ENCODE measurements at regions not wholly inside any gene's neighbourhood (a gene's known extent, or its start where the extent isn't known, plus 50 kb on each side); places are given as distances from the start of the nearest gene placed in this dataset.

DNA sequence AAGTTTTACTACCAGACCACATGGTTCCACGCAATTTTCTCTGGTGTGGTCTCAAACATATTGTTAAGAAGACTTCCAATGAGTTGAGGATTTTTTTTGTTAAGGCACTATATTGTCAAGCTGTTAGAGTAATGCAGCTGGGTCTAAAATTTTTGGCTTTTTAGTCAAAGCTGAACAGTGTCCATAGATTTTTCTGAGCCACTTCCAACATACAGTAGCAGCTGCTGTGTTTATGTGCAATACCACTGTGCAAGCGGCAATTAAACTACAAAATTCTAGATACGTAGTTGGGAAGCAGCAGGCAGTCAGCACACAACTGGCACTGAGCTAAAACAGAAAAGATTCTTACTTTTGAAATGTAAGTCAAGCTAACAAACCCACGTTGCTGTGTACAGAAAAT is 1551.1 kb upstream of the AGA start:
- no peak overlapping the region for H3K14ac ChIP-seq (ENCODE audit: low read length in 2 of 2)
- H2AFZ ChIP-seq (ENCODE audit: low read depth, low read length) = no peak overlapping the region
- no peak overlapping the region for H3K9ac ChIP-seq (ENCODE audit: low read length)
- WGBS = 96% methylated on average over 3 of the region's 4 CpGs
- H3K18ac ChIP-seq (ENCODE audit: low read depth in 1 of 2, low read length in 2 of 2) = no peak overlapping the region
- no peak overlapping the region for H4K8ac ChIP-seq (ENCODE audit: low read length)
- H2BK120ac ChIP-seq (ENCODE audit: low read depth, low read length) = no peak overlapping the region
- H2BK5ac ChIP-seq (ENCODE audit: low read depth, low read length, poor library complexity, severe bottlenecking) = no peak overlapping the region
- H3K79me1 ChIP-seq (replicated peaks; ENCODE audit: low read length, poor library complexity, severe bottlenecking) = no peaks in the 10 kb centered on the region
- no peak overlapping the region for H3K4me2 ChIP-seq (ENCODE audit: low read length, poor library complexity, severe bottlenecking)
- DNase-seq = no peak
- no peak overlapping the region for H4K91ac ChIP-seq (ENCODE audit: low read length)
- H2BK12ac ChIP-seq (ENCODE audit: low read length in 2 of 2) = no peak overlapping the region
- peaks cover 21% of the 10 kb centered on the region for H3K9me3 ChIP-seq (ENCODE audit: control insufficient read depth, low read length)
- no peaks in the 10 kb centered on the region for H3K36me3 ChIP-seq (ENCODE audit: control insufficient read depth in 1 of 2, insufficient read depth in 2 of 2, low read depth in 1 of 2, low read length in 2 of 2)
- H3K27ac ChIP-seq (ENCODE audit: low read length, poor library complexity, severe bottlenecking) = no peak overlapping the region
- H2AK5ac ChIP-seq (ENCODE audit: low read length, severe bottlenecking) = no peak overlapping the region
- H2BK15ac ChIP-seq (ENCODE audit: low read depth, poor library complexity, severe bottlenecking) = no peak overlapping the region
- H3K4me3 ChIP-seq (ENCODE audit: insufficient read depth in 1 of 2, low read depth in 1 of 2, low read length in 2 of 2) = no peak overlapping the region
- no peak overlapping the region for H3K4ac ChIP-seq (ENCODE audit: low read depth in 1 of 2, low read length in 2 of 2)
- H3K23ac ChIP-seq (ENCODE audit: low read length in 2 of 2) = no peak overlapping the region
- no peaks in the 10 kb centered on the region for H3K4me1 ChIP-seq (ENCODE audit: control insufficient read depth, insufficient read depth, low read depth, low read length)
- H3K27me3 ChIP-seq (ENCODE audit: control insufficient read depth in 1 of 2, insufficient read depth in 1 of 2, low read length in 2 of 2) = no peaks in the 10 kb centered on the region

DNA sequence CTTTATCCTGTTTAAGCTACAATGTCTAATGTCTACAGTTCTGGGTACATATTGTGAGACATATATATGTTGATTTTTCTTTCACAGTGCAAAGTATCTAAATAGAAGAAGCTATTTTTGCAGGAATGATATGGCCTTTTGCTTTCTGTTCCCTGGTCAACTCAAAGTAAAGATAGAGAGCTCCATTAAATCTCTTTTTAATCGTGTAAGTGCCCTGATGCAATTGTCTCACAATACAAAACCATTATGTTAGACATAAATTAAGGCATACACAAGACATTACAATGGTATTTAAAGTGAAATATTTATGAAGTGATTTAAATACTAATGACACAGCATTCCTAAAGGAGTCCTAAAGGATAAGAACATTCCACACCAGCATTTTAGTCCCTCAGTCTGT is 1559.7 kb upstream of the AGA start:
- no CpG with 5 or more reads among the region's 1 CpG for WGBS
- no peak overlapping the region for H3K4ac ChIP-seq (ENCODE audit: low read depth in 1 of 2, low read length in 2 of 2)
- H3K27me3 ChIP-seq (ENCODE audit: control insufficient read depth in 1 of 2, insufficient read depth in 1 of 2, low read length in 2 of 2) = no peaks in the 10 kb centered on the region
- no peak overlapping the region for H3K9ac ChIP-seq (ENCODE audit: low read length)
- H2BK5ac ChIP-seq (ENCODE audit: low read depth, low read length, poor library complexity, severe bottlenecking) = no peak overlapping the region
- H3K4me3 ChIP-seq (ENCODE audit: insufficient read depth in 1 of 2, low read depth in 1 of 2, low read length in 2 of 2) = no peak overlapping the region
- no peak overlapping the region for H2BK15ac ChIP-seq (ENCODE audit: low read depth, poor library complexity, severe bottlenecking)
- no peak overlapping the region for H3K4me2 ChIP-seq (ENCODE audit: low read length, poor library complexity, severe bottlenecking)
- H2BK120ac ChIP-seq (ENCODE audit: low read depth, low read length) = no peak overlapping the region
- no peak overlapping the region for H4K91ac ChIP-seq (ENCODE audit: low read length)
- no peak overlapping the region for H4K8ac ChIP-seq (ENCODE audit: low read length)
- H3K36me3 ChIP-seq (ENCODE audit: control insufficient read depth in 1 of 2, insufficient read depth in 2 of 2, low read depth in 1 of 2, low read length in 2 of 2) = no peaks in the 10 kb centered on the region
- H3K18ac ChIP-seq (ENCODE audit: low read depth in 1 of 2, low read length in 2 of 2) = no peak overlapping the region
- no peaks in the 10 kb centered on the region for H3K79me1 ChIP-seq (replicated peaks; ENCODE audit: low read length, poor library complexity, severe bottlenecking)
- no peak overlapping the region for H2AK5ac ChIP-seq (ENCODE audit: low read length, severe bottlenecking)
- no peak overlapping the region for H3K27ac ChIP-seq (ENCODE audit: low read length, poor library complexity, severe bottlenecking)
- H3K23ac ChIP-seq (ENCODE audit: low read length in 2 of 2) = no peak overlapping the region
- DNase-seq = no peak
- H2BK12ac ChIP-seq (ENCODE audit: low read length in 2 of 2) = no peak overlapping the region
- H2AFZ ChIP-seq (ENCODE audit: low read depth, low read length) = no peak overlapping the region
- no peak overlapping the region for H3K14ac ChIP-seq (ENCODE audit: low read length in 2 of 2)
- no peaks in the 10 kb centered on the region for H3K4me1 ChIP-seq (ENCODE audit: control insufficient read depth, insufficient read depth, low read depth, low read length)
- peaks cover 15% of the 10 kb centered on the region for H3K9me3 ChIP-seq (ENCODE audit: control insufficient read depth, low read length)

DNA sequence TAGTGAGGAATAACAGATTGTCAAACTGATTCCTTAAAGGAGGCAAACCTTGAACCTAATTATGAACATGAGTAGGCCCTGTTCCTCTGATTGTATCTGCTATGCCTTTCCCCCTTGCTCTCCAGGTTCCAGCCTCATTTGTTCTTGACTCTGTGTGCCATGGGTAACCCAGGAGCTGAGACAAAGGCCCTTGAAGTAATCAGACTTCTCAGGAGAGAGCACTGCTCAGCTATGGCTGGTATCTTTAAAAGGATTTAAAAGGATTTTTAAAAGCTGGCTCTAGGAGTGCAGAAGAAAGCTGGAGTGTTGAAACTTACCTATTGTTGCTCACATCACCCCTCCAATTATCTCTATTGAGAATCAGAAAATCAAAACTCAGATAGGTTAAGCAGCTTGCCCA is 1565.5 kb upstream of the AGA start:
- no peak overlapping the region for H3K23ac ChIP-seq (ENCODE audit: low read length in 2 of 2)
- H2BK12ac ChIP-seq (ENCODE audit: low read length in 2 of 2) = no peak overlapping the region
- DNase-seq = no peak
- no peaks in the 10 kb centered on the region for H3K36me3 ChIP-seq (ENCODE audit: control insufficient read depth in 1 of 2, insufficient read depth in 2 of 2, low read depth in 1 of 2, low read length in 2 of 2)
- no peaks in the 10 kb centered on the region for H3K79me1 ChIP-seq (replicated peaks; ENCODE audit: low read length, poor library complexity, severe bottlenecking)
- peaks cover 17% of the 10 kb centered on the region for H3K9me3 ChIP-seq (ENCODE audit: control insufficient read depth, low read length)
- H3K4ac ChIP-seq (ENCODE audit: low read depth in 1 of 2, low read length in 2 of 2) = no peak overlapping the region
- H3K18ac ChIP-seq (ENCODE audit: low read depth in 1 of 2, low read length in 2 of 2) = no peak overlapping the region
- H3K4me1 ChIP-seq (ENCODE audit: control insufficient read depth, insufficient read depth, low read depth, low read length) = no peaks in the 10 kb centered on the region
- no peak overlapping the region for H2BK120ac ChIP-seq (ENCODE audit: low read depth, low read length)
- H4K8ac ChIP-seq (ENCODE audit: low read length) = no peak overlapping the region
- H3K14ac ChIP-seq (ENCODE audit: low read length in 2 of 2) = no peak overlapping the region
- no peak overlapping the region for H2AK5ac ChIP-seq (ENCODE audit: low read length, severe bottlenecking)
- H3K27ac ChIP-seq (ENCODE audit: low read length, poor library complexity, severe bottlenecking) = no peak overlapping the region
- no peak overlapping the region for H2BK5ac ChIP-seq (ENCODE audit: low read depth, low read length, poor library complexity, severe bottlenecking)
- no peaks in the 10 kb centered on the region for H3K27me3 ChIP-seq (ENCODE audit: control insufficient read depth in 1 of 2, insufficient read depth in 1 of 2, low read length in 2 of 2)
- no peak overlapping the region for H3K4me3 ChIP-seq (ENCODE audit: insufficient read depth in 1 of 2, low read depth in 1 of 2, low read length in 2 of 2)
- no peak overlapping the region for H3K9ac ChIP-seq (ENCODE audit: low read length)
- H3K4me2 ChIP-seq (ENCODE audit: low read length, poor library complexity, severe bottlenecking) = no peak overlapping the region
- no peak overlapping the region for H4K91ac ChIP-seq (ENCODE audit: low read length)
- no peak overlapping the region for H2BK15ac ChIP-seq (ENCODE audit: low read depth, poor library complexity, severe bottlenecking)
- H2AFZ ChIP-seq (ENCODE audit: low read depth, low read length) = no peak overlapping the region

DNA sequence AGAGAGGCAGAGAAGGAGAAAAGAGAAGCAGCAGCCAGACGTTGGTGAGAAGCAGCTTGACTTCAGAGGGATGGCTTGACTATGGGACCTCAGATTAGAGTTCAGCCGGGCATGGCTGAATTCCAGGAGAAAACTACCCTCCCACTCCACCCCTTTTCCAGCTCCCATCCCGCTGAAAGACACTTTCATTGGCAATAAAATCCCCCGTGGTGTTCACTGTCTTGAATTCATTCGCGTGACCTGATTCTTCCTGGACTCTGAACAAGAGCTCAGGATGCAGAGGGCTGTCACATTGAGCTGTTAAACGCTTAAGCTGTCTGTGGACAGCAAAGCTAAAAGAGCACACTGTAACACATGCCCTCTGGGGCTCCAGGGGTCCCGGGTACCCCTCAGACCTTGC is 1575.3 kb upstream of the AGA start:
- Histone ChIP-seq H3K27me3 (ENCODE audit: control insufficient read depth in 1 of 2, insufficient read depth in 1 of 2, low read length in 2 of 2) (no peaks in the 10 kb centered on the region), H3K14ac (ENCODE audit: low read length in 2 of 2) (no peak overlapping the region), H3K9ac (ENCODE audit: low read length) (no peak overlapping the region), H4K8ac (ENCODE audit: low read length) (no peak overlapping the region), H3K4ac (ENCODE audit: low read depth in 1 of 2, low read length in 2 of 2) (no peak overlapping the region), H3K4me2 (ENCODE audit: low read length, poor library complexity, severe bottlenecking) (no peak overlapping the region), H3K27ac (ENCODE audit: low read length, poor library complexity, severe bottlenecking) (no peak overlapping the region), H3K9me3 (ENCODE audit: control insufficient read depth, low read length) (peaks cover 15% of the 10 kb centered on the region), H2AK5ac (ENCODE audit: low read length, severe bottlenecking) (no peak overlapping the region), H3K4me3 (ENCODE audit: insufficient read depth in 1 of 2, low read depth in 1 of 2, low read length in 2 of 2) (no peak overlapping the region), H3K4me1 (ENCODE audit: control insufficient read depth, insufficient read depth, low read depth, low read length) (no peaks in the 10 kb centered on the region), H2BK15ac (ENCODE audit: low read depth, poor library complexity, severe bottlenecking) (no peak overlapping the region), H2BK120ac (ENCODE audit: low read depth, low read length) (no peak overlapping the region), H3K18ac (ENCODE audit: low read depth in 1 of 2, low read length in 2 of 2) (no peak overlapping the region), H3K79me1 (replicated peaks; ENCODE audit: low read length, poor library complexity, severe bottlenecking) (no peaks in the 10 kb centered on the region), H2BK12ac (ENCODE audit: low read length in 2 of 2) (no peak overlapping the region), H3K36me3 (ENCODE audit: control insufficient read depth in 1 of 2, insufficient read depth in 2 of 2, low read depth in 1 of 2, low read length in 2 of 2) (no peaks in the 10 kb centered on the region), H3K23ac (ENCODE audit: low read length in 2 of 2) (no peak overlapping the region), H4K91ac (ENCODE audit: low read length) (no peak overlapping the region), H2AFZ (ENCODE audit: low read depth, low read length) (no peak overlapping the region), H2BK5ac (ENCODE audit: low read depth, low read length, poor library complexity, severe bottlenecking) (no peak overlapping the region)
- DNase-seq = no peak
- WGBS = 85% methylated on average over 8 of the region's 8 CpGs

Data from mesenchymal stem cell (in vitro differentiated cells and primary cell).